Fibroblast of lung (primary cell): ENCODE measurements at regions not wholly inside any gene's neighbourhood (a gene's known extent, or its start where the extent isn't known, plus 50 kb on each side); places are given as distances from the start of the nearest gene placed in this dataset.

Source experiments
- CTCF ChIP-seq, 2 donors: IDR thresholded peaks in 1 of 2; conservative IDR thresholded peaks in 1 of 2; 1 replicate in 1 of 2; 2 replicates in 1 of 2; pipeline ENCODE4 v1.5.1; 2011 to 2012; ENCODE audit warnings: low read length in 2 of 2, control low read depth in 1 of 2, inconsistent platforms in 1 of 2, low read depth in 1 of 2, mild to moderate bottlenecking in 1 of 2
- EZH2 ChIP-seq: IDR thresholded peaks from 2 replicates; pipeline ENCODE4 v1.5.1; 2012; ENCODE audit warnings: low read length, control low read depth, mild to moderate bottlenecking; ENCODE audit errors: missing control alignments

- TF ChIP-seq CTCF (conservative IDR thresholded peaks at IDR 0.05 in 1 of 2, IDR thresholded peaks at IDR 0.05 in 1 of 2; ENCODE audit: low read depth in 1 of 2, low read length in 2 of 2) (no peak), EZH2 (no peak)
Measured at GRCh38 chr15:53256043-53256442, 465.9 kb upstream of the ONECUT1 start.
